HFFc6 (cell line): ENCODE measurements at regions not wholly inside any gene's neighbourhood (a gene's known extent, or its start where the extent isn't known, plus 50 kb on each side); places are given as distances from the start of the nearest gene placed in this dataset.

Experiments used
- DNase-seq: peaks from one replicate; pipeline ENCODE4 v3.0.0-alpha.2; 2018
- H3K27ac Mint-ChIP-seq: 2 replicates; pipeline ENCODE4 v1.8.0; 2020; ENCODE audit warnings: mild to moderate bottlenecking, mixed read lengths
- H3K27me3 Mint-ChIP-seq: 2 replicates; pipeline ENCODE4 v1.8.0; 2021; ENCODE audit warnings: mild to moderate bottlenecking, moderate library complexity, mixed read lengths; ENCODE audit not compliant: insufficient read depth
- H3K36me3 Mint-ChIP-seq: 2 replicates; pipeline ENCODE4 v1.8.0; 2021; ENCODE audit warnings: low read depth, mixed read lengths
- H3K4me1 Mint-ChIP-seq: 2 replicates; pipeline ENCODE4 v1.8.0; 2020; ENCODE audit warnings: low read depth, mixed read lengths
- H3K4me3 Mint-ChIP-seq: 2 replicates; pipeline ENCODE4 v1.8.0; 2020; ENCODE audit warnings: mild to moderate bottlenecking, moderate library complexity, mixed read lengths
- H3K9me3 Mint-ChIP-seq: 2 replicates; pipeline ENCODE4 v1.8.0; 2020; ENCODE audit warnings: mild to moderate bottlenecking, mixed read lengths
- TF ChIP-seq, protein P1 (sequence below): fragments of 200-600 bp; sonication (generic); IDR thresholded peaks from 2 replicates; pipeline ENCODE4 v1.5.0; 2021; ENCODE audit warnings: antibody characterized with exemption, mild to moderate bottlenecking

DNA sequence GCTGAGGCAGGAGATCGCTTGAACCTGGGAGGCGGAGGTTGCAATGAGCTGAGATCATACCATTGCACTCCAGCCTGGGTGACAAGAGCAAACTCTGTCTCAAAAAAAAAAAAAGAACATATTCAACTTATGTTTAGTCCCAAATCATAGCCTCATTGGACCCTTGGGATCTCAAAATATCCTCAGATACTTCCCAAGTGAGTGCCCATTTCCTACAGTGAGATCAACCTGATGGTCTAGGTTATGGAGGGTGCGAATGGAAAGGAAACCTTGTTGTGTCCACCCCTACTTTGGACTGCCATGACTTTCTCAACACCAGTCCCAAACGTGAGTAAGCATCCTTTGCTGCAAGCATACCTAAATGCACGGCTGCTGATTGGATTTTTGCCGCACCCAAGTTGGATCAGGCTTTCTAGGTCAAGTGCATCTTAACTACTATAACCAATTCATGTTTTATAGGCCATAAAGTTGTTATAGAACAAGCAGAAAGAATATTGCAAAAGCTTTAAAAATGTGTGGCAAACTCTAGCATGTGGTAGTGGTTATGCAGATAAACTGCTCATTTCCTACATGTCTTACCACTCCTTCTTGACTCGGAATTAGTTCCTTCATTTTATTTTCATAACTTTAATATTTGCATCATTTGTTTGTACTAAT, 131.2 kb downstream of the PLEKHG1 start:
- H3K4me1 Mint-ChIP-seq: no peaks in the 10 kb centered on the region
- TF ChIP-seq, protein P1, sequence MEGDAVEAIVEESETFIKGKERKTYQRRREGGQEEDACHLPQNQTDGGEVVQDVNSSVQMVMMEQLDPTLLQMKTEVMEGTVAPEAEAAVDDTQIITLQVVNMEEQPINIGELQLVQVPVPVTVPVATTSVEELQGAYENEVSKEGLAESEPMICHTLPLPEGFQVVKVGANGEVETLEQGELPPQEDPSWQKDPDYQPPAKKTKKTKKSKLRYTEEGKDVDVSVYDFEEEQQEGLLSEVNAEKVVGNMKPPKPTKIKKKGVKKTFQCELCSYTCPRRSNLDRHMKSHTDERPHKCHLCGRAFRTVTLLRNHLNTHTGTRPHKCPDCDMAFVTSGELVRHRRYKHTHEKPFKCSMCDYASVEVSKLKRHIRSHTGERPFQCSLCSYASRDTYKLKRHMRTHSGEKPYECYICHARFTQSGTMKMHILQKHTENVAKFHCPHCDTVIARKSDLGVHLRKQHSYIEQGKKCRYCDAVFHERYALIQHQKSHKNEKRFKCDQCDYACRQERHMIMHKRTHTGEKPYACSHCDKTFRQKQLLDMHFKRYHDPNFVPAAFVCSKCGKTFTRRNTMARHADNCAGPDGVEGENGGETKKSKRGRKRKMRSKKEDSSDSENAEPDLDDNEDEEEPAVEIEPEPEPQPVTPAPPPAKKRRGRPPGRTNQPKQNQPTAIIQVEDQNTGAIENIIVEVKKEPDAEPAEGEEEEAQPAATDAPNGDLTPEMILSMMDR: no peak
- DNase-seq: no peak
- H3K36me3 Mint-ChIP-seq: no peaks in the 10 kb centered on the region
- no peak overlapping the region for H3K27ac Mint-ChIP-seq
- H3K9me3 Mint-ChIP-seq: no peaks in the 10 kb centered on the region
- H3K4me3 Mint-ChIP-seq: no peak overlapping the region
- H3K27me3 Mint-ChIP-seq: peaks cover 10% of the 10 kb centered on the region

- H3K27me3 Mint-ChIP-seq: peaks cover 10% of the 10 kb centered on the region
- no peaks in the 10 kb centered on the region for H3K9me3 Mint-ChIP-seq
- H3K4me1 Mint-ChIP-seq: no peaks in the 10 kb centered on the region
- TF ChIP-seq, protein P1: no peak
- no peaks in the 10 kb centered on the region for H3K36me3 Mint-ChIP-seq
- no peak overlapping the region for H3K27ac Mint-ChIP-seq
- no peak for DNase-seq
- no peak overlapping the region for H3K4me3 Mint-ChIP-seq
Measured at GRCh38 chr6:150732765-150733539, 132.6 kb upstream of the MTHFD1L start.

GRCh38 chr6:150733726-150734125, 131.8 kb upstream of the MTHFD1L start:
- Mint-ChIP-seq H3K4me3 (no peak overlapping the region), H3K9me3 (no peaks in the 10 kb centered on the region), H3K4me1 (no peaks in the 10 kb centered on the region), H3K27ac (no peak overlapping the region), H3K27me3 (peaks cover 13% of the 10 kb centered on the region), H3K36me3 (no peaks in the 10 kb centered on the region)
- TF ChIP-seq, protein P1: no peak
- DNase-seq: no peak

DNA sequence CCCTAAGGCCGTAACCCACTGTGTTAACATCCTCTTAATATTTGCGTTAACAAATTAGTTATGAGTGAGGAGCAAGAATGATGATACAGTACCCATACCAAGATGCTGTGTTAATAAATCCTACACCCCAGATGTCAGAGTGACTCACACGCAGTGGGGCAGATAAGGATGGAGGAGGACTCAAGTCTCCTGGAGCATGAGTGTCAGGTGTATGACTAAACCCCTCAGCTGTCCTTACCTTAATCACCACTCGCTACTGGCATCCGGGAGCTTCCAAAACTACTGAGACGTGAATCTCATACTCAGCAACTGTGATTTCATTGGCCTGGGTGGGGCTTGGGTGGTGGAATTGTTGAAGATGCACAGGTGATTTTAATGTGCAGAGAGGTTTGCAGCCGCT, 131.3 kb upstream of the MTHFD1L start:
- Mint-ChIP-seq H3K4me3 (no peak overlapping the region), H3K27me3 (peaks cover 13% of the 10 kb centered on the region), H3K4me1 (no peaks in the 10 kb centered on the region), H3K9me3 (no peaks in the 10 kb centered on the region), H3K27ac (no peak overlapping the region), H3K36me3 (no peaks in the 10 kb centered on the region)
- DNase-seq: no peak
- TF ChIP-seq, protein P1: no peak

DNA sequence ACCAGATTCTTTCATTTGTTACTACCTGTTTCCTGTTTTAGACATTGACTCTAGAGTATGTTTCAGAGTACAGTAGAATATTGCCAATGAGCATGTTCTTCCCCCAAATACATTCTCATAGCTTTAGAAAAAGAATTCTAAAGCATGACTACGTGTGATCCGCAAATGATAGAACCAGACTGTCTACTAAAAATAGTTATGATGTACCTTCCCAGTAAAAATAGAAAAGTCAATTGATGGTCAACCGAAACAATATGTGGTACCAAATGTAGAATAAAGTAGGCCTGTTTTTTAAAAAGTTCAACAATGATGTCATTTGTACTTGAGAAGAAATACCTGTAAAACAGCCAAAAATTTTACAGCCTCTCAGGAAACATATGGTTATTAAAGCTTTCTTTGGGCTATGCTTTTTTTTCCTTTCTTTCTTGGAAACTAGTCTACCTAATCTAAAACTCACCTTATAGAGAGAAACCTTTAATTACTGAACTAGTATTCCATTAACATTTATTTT, 130.1 kb upstream of the MTHFD1L start:
- H3K4me1 Mint-ChIP-seq: no peaks in the 10 kb centered on the region
- H3K4me3 Mint-ChIP-seq: no peak overlapping the region
- TF ChIP-seq, protein P1: no peak
- H3K27ac Mint-ChIP-seq: no peak overlapping the region
- H3K27me3 Mint-ChIP-seq: peaks cover 19% of the 10 kb centered on the region
- H3K36me3 Mint-ChIP-seq: no peaks in the 10 kb centered on the region
- DNase-seq: no peak
- no peaks in the 10 kb centered on the region for H3K9me3 Mint-ChIP-seq
